Left lobe of liver (tissue), 2 donors: ENCODE measurements at regions not wholly inside any gene's neighbourhood (a gene's known extent, or its start where the extent isn't known, plus 50 kb on each side); places are given as distances from the start of the nearest gene placed in this dataset.

Experiments
- ATAC-seq: fragments of 200-7000 bp; cut with Tn5 transposase; one replicate; pipeline ENCODE4 v1.9.1; 2020; ENCODE audit warnings: mild to moderate bottlenecking, moderate library complexity
- DNase-seq: peaks from one replicate; pipeline ENCODE4 v3.0.0-alpha.2; 2020; ENCODE audit warnings: low spot score
- donor health status: DM: no; HTN: no; CAD: no; lungs with moderate emphysema.
- donor health status: DM: no; HTN: yes; CAD: no.

- ATAC-seq (peak; percentile 36), DNase-seq (no peak)
Measured at GRCh38 chr22:44616882-44617655, 84.9 kb upstream of the PRR5 start.

- ATAC-seq: no peak
Measured at GRCh38 chr22:44616461-44616860, 85.5 kb upstream of the PRR5 start.

GRCh38 chr22:44615602-44616180 is 86.3 kb upstream of the PRR5 start:
- DNase-seq (no peak), ATAC-seq (no peak)

More at GRCh38 chr22:44616461-44616860, 85.5 kb upstream of the PRR5 start:
- DNase-seq: no peak

GRCh38 chr22:44615146-44615545 is 86.9 kb upstream of the PRR5 start:
- ATAC-seq: no peak
- DNase-seq: no peak

- DNase-seq (no peak), ATAC-seq (no peak)
Measured at GRCh38 chr22:44613196-44613595, 88.8 kb upstream of the PRR5 start.

- no peak for ATAC-seq
- no peak for DNase-seq
Measured at GRCh38 chr22:44611880-44612496, 90.0 kb upstream of the PRR5 start.

GRCh38 chr22:44610071-44610470 is 91.9 kb upstream of the PRR5 start:
- no peak for DNase-seq
- ATAC-seq: no peak

- DNase-seq: no peak
- no peak for ATAC-seq
Measured at GRCh38 chr22:44609400-44609988, 92.5 kb upstream of the PRR5 start.

GRCh38 chr22:44608597-44609399 is 93.2 kb upstream of the PRR5 start:
- ATAC-seq (no peak), DNase-seq (no peak)

- ATAC-seq (no peak), DNase-seq (no peak)
Measured at GRCh38 chr22:44606126-44606525, 95.9 kb upstream of the PRR5 start.

GRCh38 chr22:44605486-44605885 is 96.5 kb upstream of the PRR5 start:
- no peak for DNase-seq
- ATAC-seq: no peak

GRCh38 chr22:44604991-44605390 is 97.0 kb upstream of the PRR5 start:
- DNase-seq (no peak), ATAC-seq (no peak)

- ATAC-seq (no peak), DNase-seq (no peak)
Measured at GRCh38 chr22:44604455-44604854, 97.5 kb upstream of the PRR5 start.

GRCh38 chr22:44603767-44604166 is 98.2 kb upstream of the PRR5 start:
- ATAC-seq (no peak), DNase-seq (no peak)

GRCh38 chr22:44601725-44602124 is 100.3 kb upstream of the PRR5 start:
- DNase-seq: no peak
- ATAC-seq: no peak

- DNase-seq: no peak
- no peak for ATAC-seq
Measured at GRCh38 chr22:44601189-44601588, 100.8 kb upstream of the PRR5 start.

GRCh38 chr22:44600207-44600785 is 101.7 kb upstream of the PRR5 start:
- ATAC-seq (no peak), DNase-seq (no peak)

- DNase-seq (no peak), ATAC-seq (no peak)
Measured at GRCh38 chr22:44599500-44600140, 101.6 kb upstream of the RTL6 start.

- DNase-seq (no peak), ATAC-seq (no peak)
Measured at GRCh38 chr22:44599084-44599483, 101.1 kb upstream of the RTL6 start.

- ATAC-seq (no peak), DNase-seq (no peak)
Measured at GRCh38 chr22:44597616-44598015, 99.6 kb upstream of the RTL6 start.
